Activated CD4-positive, alpha-beta memory T cell treated with anti-CD3 and anti-CD28 coated beads, Interleukin-2, amount 10 ng/mL, durations not matched to agents 7 days and 5 days (primary cell): ENCODE measurements at regions not wholly inside any gene's neighbourhood (a gene's known extent, or its start where the extent isn't known, plus 50 kb on each side); places are given as distances from the start of the nearest gene placed in this dataset.
"Not testable (repeated sequence)": the region's sequence is repeated elsewhere in the genome, so short reads cannot be mapped to it uniquely, and the experiment has no call there.

Experiments used
- CTCF ChIA-PET: fragments of 350-600 bp; sonication (Branson Sonifier 250); formaldehyde crosslinking; loops from one replicate; lab custom pipeline; 2021; ENCODE audit warnings: antibody characterized with exemption, inconsistent platforms; lab: Charles Lee
- POLR2A ChIA-PET: fragments of 350-600 bp; sonication (Branson Sonifier 250); formaldehyde crosslinking; loops from one replicate; lab custom pipeline; 2021; ENCODE audit warnings: antibody characterized with exemption; lab: Charles Lee
- DNase-seq: peaks from one replicate; pipeline ENCODE4 v3.0.0-alpha.2; 2020
- H3K27ac Mint-ChIP-seq: one replicate; pipeline ENCODE4 v1.8.0; 2021; ENCODE audit warnings: mild to moderate bottlenecking, mixed read lengths
- H3K27me3 Mint-ChIP-seq: one replicate; pipeline ENCODE4 v1.8.0; 2021; ENCODE audit warnings: mixed read lengths
- H3K36me3 Mint-ChIP-seq: one replicate; pipeline ENCODE4 v1.8.0; 2021; ENCODE audit warnings: low read depth, mixed read lengths
- H3K4me1 Mint-ChIP-seq: one replicate; pipeline ENCODE4 v1.8.0; 2021; ENCODE audit warnings: mixed read lengths
- H3K4me3 Mint-ChIP-seq: one replicate; pipeline ENCODE4 v1.8.0; 2021; ENCODE audit warnings: mild to moderate bottlenecking, mixed read lengths
- H3K9me3 Mint-ChIP-seq: one replicate; pipeline ENCODE4 v1.8.0; 2021; ENCODE audit warnings: mixed read lengths

DNA sequence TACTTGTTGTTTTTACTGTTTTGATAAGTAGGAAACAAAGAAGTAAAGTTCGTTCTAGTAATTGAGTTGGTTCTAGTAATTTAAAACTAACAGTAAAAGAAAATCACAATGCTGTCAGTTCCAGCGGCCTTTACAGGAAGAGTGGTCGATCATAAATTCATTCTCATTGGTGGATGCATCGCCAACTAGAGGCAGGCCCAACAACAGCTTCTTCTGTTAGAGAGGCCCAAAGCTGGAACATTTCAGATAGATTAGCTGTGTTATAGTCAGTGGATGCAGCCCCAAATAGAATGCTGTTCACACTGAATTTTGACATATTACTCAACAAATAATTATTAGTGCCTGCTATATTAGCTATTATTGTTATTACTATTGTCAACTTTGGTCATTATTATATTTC, 80.8 kb downstream of the ARRDC3 start:
- Mint-ChIP-seq H3K27me3 (no peaks in the 10 kb centered on the region), H3K4me1 (peaks cover 4% of the 10 kb centered on the region), H3K4me3 (no peak overlapping the region), H3K9me3 (no peaks in the 10 kb centered on the region), H3K36me3 (peaks cover 10% of the 10 kb centered on the region), H3K27ac (no peak overlapping the region)
- no peak for DNase-seq
- POLR2A ChIA-PET, result interaction anchor here (1.0 to 2.5 kb wide), 6 partner anchors 9 to 82 kb away, joined by 4 to 10 read pairs (median 6); partner anchors contain the start of gene ARRDC3
- CTCF ChIA-PET, result interaction anchor here (0.8 to 2.5 kb wide), 4 partner anchors 11 to 82 kb away, joined by 3 to 10 read pairs (median 3); no protein-coding TSS in a partner anchor

DNA sequence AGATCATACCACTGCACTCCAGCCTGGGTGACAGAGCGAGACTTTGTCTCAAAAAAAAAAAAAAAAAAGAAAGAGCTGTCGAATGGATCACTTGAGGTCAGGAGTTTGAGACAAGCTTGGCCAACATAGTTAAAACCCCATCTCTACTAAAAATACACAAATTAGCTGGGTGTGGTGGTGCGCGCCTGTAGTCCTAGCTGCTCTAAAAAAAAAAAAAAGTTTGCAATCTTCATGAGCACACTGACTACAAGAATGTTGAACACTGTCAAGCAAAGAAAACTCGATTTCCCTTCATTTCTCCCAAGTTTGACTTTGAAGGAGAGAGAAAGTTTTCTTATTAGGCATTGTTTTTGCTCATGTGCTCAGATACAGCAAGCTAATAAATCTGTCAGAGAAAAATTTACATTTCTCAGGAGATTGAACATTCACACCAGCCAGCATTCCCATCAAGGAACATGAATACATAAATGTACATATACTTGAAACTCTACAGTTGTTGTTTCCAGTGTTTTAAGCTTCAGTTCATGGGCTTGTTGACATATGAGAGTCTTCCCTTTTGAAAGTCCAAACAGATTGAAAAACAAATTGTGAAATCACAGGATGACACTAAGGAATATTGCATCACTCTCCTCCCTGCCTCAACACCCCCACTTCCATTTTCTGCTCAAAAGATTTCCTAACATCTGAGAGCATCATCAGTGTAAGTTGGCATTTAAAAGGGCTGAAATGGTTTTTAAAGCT, 81.8 kb downstream of the ARRDC3 start:
- CTCF ChIA-PET, result interaction anchor here (0.9 to 2.5 kb wide), 4 partner anchors 8 to 83 kb away, joined by 3 to 10 read pairs (median 5); no protein-coding TSS in a partner anchor
- POLR2A ChIA-PET, result interaction anchor here (1.0 to 2.5 kb wide), 6 partner anchors 10 to 82 kb away, joined by 4 to 10 read pairs (median 6); partner anchors contain the start of gene ARRDC3
- Mint-ChIP-seq H3K9me3 (no peaks in the 10 kb centered on the region), H3K4me3 (no peak overlapping the region), H3K4me1 (peaks cover 2% of the 10 kb centered on the region), H3K27me3 (no peaks in the 10 kb centered on the region), H3K36me3 (peaks cover 4% of the 10 kb centered on the region), H3K27ac (no peak overlapping the region)
- no peak for DNase-seq

DNA sequence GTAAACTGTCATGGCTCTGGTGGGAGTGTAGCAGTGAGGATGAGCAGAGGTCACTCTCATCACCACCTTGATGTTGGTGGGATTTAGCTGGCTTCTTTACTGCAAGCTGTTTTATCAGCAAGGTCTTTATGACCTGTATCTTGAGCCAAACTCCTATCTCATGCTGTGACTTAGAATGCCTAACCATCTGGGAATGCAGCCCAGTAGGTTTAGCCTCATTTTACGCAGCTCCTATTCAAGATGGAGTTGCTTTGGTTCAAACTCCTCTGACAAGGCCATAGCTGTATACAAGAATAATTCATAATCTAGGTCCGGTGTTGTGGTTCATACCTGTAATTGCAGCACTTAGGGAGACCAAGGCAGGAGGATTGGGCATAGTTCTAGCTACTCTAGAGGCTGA, 85.1 kb downstream of the ARRDC3 start:
- no peak for DNase-seq
- POLR2A ChIA-PET, result interaction anchor here (0.7 kb wide), 1 partner anchor 72 kb away, joined by 4 read pairs; no protein-coding TSS in a partner anchor
- no peak overlapping the region for H3K27ac Mint-ChIP-seq
- H3K36me3 Mint-ChIP-seq, result no peaks in the 10 kb centered on the region
- no peaks in the 10 kb centered on the region for H3K9me3 Mint-ChIP-seq
- CTCF ChIA-PET, result interaction anchor here (0.6 kb wide), 1 partner anchor 77 kb away, joined by 4 read pairs; no protein-coding TSS in a partner anchor
- H3K4me3 Mint-ChIP-seq, result no peak overlapping the region
- peaks cover 7% of the 10 kb centered on the region for H3K4me1 Mint-ChIP-seq
- no peaks in the 10 kb centered on the region for H3K27me3 Mint-ChIP-seq

DNA sequence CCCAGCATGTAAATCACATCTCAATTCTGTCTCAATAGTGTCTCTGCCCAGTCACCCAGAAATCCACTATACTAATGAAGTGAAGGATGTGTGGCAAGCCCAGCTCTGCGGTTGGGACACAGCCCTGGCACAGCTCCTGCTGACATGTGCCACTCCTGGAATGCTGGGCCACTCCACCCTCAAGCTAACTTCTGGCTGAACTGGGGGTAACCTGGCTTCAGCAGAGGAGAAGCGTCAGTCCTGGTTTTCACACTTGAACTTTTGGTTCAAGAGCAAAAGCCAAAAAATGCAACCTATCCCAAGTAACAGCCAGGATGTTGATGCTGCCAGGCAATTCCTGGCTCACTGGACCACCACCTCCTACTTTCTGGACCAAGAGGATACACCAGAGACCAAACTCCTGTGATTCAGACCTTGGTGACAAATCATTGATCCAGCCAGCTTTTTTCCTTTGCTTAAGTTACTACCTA, 86.4 kb downstream of the ARRDC3 start:
- POLR2A ChIA-PET, result interaction anchor here (0.9 kb wide), 1 partner anchor 83 kb away, joined by 3 read pairs; no protein-coding TSS in a partner anchor

GRCh38 chr5:91296102-91296501, 87.0 kb downstream of the ARRDC3 start:
- H3K27ac Mint-ChIP-seq, H3K4me3 Mint-ChIP-seq, CTCF ChIA-PET, H3K9me3 Mint-ChIP-seq, H3K27me3 Mint-ChIP-seq, H3K36me3 Mint-ChIP-seq, DNase-seq: not testable (repeated sequence)
- H3K4me1 Mint-ChIP-seq, result peaks cover 23% of the 10 kb centered on the region
- POLR2A ChIA-PET, result interaction anchor here (0.9 kb wide), 1 partner anchor 84 kb away, joined by 3 read pairs; no protein-coding TSS in a partner anchor

More for the DNA sequence above, 86.4 kb downstream of the ARRDC3 start:
- Mint-ChIP-seq H3K4me3 (no peak overlapping the region), H3K36me3 (no peaks in the 10 kb centered on the region), H3K9me3 (no peaks in the 10 kb centered on the region), H3K4me1 (peaks cover 20% of the 10 kb centered on the region), H3K27ac (no peak overlapping the region), H3K27me3 (no peaks in the 10 kb centered on the region)
- no peak for DNase-seq
- CTCF ChIA-PET, result no interaction called here

DNA sequence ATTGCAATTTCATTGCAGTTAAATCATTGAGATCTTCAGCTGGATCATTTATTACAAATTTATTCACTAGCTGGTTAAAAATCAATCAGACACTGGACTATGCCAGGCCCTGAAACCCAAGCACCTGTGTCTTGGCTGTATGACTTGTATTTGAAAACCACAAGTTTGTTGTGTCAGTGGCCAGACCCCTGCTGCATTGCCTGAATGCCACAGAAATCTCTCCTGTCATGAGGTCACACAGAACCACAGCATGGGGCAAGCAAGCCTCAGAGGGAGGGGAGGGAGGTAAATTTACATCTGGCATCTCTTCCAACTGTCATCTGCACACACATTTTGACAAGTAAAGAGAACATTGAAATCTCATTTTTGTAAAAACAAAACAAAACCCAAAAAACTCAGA, 90.0 kb downstream of the ARRDC3 start:
- ChIA-PET POLR2A (interaction anchor here (2.8 kb wide), 1 partner anchor 20 kb away, joined by 8 read pairs; no protein-coding TSS in a partner anchor), CTCF (interaction anchor here (1.6 kb wide), 1 partner anchor 10 kb away, joined by 4 read pairs; no protein-coding TSS in a partner anchor)
- H3K4me1 Mint-ChIP-seq, result peaks cover 23% of the 10 kb centered on the region
- H3K36me3 Mint-ChIP-seq, result no peaks in the 10 kb centered on the region
- no peaks in the 10 kb centered on the region for H3K27me3 Mint-ChIP-seq
- no peaks in the 10 kb centered on the region for H3K9me3 Mint-ChIP-seq
- peak; percentile 48 for DNase-seq
- H3K27ac Mint-ChIP-seq, result no peak overlapping the region
- no peak overlapping the region for H3K4me3 Mint-ChIP-seq

GRCh38 chr5:91291628-91292569, 91.2 kb downstream of the ARRDC3 start:
- H3K27me3 Mint-ChIP-seq, result no peaks in the 10 kb centered on the region
- peaks cover under 1% of the 10 kb centered on the region for H3K36me3 Mint-ChIP-seq
- ChIA-PET POLR2A (interaction anchor here (1.2 to 1.4 kb wide), 3 partner anchors 12 to 93 kb away, joined by 3 to 4 read pairs (median 4); partner anchors contain the start of gene ARRDC3), CTCF (interaction anchor here (1.0 to 1.6 kb wide), 4 partner anchors 9 to 72 kb away, joined by 3 to 4 read pairs (median 3); no protein-coding TSS in a partner anchor)
- no peak overlapping the region for H3K27ac Mint-ChIP-seq
- H3K4me3 Mint-ChIP-seq, result no peak overlapping the region
- H3K4me1 Mint-ChIP-seq, result peaks cover 23% of the 10 kb centered on the region
- no peak for DNase-seq
- H3K9me3 Mint-ChIP-seq, result no peaks in the 10 kb centered on the region

DNA sequence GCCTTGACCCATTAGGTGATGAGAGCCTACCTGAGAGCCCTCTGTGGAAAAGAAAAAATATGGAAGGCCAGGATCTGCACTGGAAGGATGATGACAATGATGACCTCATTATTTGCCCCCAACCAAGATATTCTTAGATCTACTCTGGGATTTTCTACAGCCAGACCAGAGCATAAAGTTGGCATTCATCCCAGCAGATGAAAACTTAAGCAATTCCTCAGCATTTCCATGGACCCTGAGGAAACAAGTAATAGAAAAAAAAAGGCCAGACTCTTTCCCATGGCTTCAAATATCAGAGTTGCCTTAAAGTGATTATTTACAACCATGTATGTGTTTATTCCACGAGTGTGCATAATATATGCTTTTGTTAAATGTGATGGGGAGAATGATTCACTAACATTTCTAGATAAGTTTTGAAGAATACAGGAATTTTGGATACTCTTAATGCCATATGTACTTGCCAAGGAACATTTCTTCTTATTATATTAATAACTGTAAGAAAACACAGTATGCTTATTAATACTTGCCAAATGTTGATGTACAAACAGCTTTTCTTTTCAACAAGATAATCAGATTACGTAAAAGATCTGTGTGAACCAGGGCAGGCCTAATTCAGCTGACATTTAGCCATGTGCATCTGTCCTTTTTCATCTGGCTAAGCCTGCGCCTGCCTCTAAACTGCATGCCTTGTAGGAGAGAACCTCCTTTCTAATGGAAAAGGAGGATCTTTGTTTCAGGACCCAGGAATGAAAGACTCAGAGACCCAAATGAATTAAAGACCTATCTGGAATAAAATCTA, 94.8 kb downstream of the ARRDC3 start:
- peaks cover 15% of the 10 kb centered on the region for H3K9me3 Mint-ChIP-seq
- H3K4me3 Mint-ChIP-seq, result no peak overlapping the region
- no peak overlapping the region for H3K27ac Mint-ChIP-seq
- peaks cover 28% of the 10 kb centered on the region for H3K4me1 Mint-ChIP-seq
- H3K27me3 Mint-ChIP-seq, result no peaks in the 10 kb centered on the region
- DNase-seq, result no peak
- POLR2A ChIA-PET, result no interaction called here
- CTCF ChIA-PET, result no interaction called here
- H3K36me3 Mint-ChIP-seq, result peaks cover 23% of the 10 kb centered on the region

GRCh38 chr5:91285062-91285461, 98.1 kb downstream of the ARRDC3 start:
- H3K27me3 Mint-ChIP-seq, DNase-seq, CTCF ChIA-PET, POLR2A ChIA-PET, H3K4me3 Mint-ChIP-seq, H3K27ac Mint-ChIP-seq: not testable (repeated sequence)
- Mint-ChIP-seq H3K4me1 (peaks cover 24% of the 10 kb centered on the region), H3K36me3 (peaks cover 32% of the 10 kb centered on the region), H3K9me3 (peaks cover 15% of the 10 kb centered on the region)

DNA sequence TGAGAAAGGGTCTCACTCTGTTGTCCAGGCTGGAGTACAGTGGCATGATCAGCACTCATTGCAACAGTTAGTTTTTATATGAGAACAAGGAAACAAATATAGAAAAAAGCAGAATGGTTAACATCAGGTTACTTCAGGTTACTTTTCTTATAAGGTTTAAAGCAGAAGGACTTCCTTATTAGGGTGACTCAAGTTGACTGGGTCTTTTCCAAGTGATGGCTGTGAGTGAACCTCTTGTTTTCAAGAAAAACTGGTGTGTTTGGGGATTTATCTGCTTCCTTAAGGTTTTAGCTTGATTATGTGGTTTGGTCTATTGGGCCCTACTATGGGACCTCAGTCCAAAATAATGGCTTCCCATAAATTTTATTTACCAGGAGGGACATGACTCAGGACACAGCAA, 99.2 kb downstream of the ARRDC3 start:
- Mint-ChIP-seq H3K4me1 (peaks cover 32% of the 10 kb centered on the region), H3K4me3 (no peak overlapping the region), H3K9me3 (peaks cover 15% of the 10 kb centered on the region), H3K36me3 (peaks cover 32% of the 10 kb centered on the region), H3K27me3 (no peaks in the 10 kb centered on the region), H3K27ac (no peak overlapping the region)
- ChIA-PET CTCF (interaction anchor here (2.2 kb wide), 1 partner anchor 101 kb away, joined by 8 read pairs; no protein-coding TSS in a partner anchor), POLR2A (interaction anchor here (2.2 to 5.9 kb wide), 2 partner anchors 29 to 97 kb away, joined by 7 to 75 read pairs; no protein-coding TSS in a partner anchor)
- no peak for DNase-seq

DNA sequence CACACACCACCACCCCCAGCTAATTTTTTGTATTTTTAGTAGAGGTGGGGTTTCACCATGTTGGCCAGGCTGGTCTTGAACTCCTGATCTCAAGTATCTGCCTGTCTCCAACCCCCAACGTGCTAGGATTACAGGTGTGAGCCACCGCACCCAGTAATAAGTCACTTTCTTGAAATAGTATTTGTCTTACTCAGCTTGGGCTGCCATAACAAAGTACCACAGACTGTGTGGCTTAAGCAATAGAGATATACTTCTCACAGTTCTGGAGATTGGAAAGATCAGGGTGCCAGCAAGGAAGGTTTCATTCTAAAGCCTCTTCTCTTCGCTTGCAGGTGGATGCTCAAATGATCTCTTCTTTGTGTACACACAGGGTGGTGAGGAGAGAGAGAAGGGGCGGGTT, 99.8 kb downstream of the ARRDC3 start:
- no peaks in the 10 kb centered on the region for H3K27me3 Mint-ChIP-seq
- H3K4me1 Mint-ChIP-seq, result peaks cover 32% of the 10 kb centered on the region
- POLR2A ChIA-PET, result interaction anchor here (2.2 to 5.9 kb wide), 3 partner anchors 29 to 100 kb away, joined by 7 to 89 read pairs (median 75); partner anchors contain the start of gene ARRDC3
- CTCF ChIA-PET, result interaction anchor here (0.8 to 2.2 kb wide), 4 partner anchors 9 to 136 kb away, joined by 3 to 8 read pairs (median 4); partner anchors contain the start of gene ARRDC3
- H3K27ac Mint-ChIP-seq, result no peak overlapping the region
- H3K9me3 Mint-ChIP-seq, result peaks cover 15% of the 10 kb centered on the region
- peaks cover 32% of the 10 kb centered on the region for H3K36me3 Mint-ChIP-seq
- no peak for DNase-seq
- H3K4me3 Mint-ChIP-seq, result no peak overlapping the region
